Neuronal stem cell (in vitro differentiated cells): ENCODE measurements at regions not wholly inside any gene's neighbourhood (a gene's known extent, or its start where the extent isn't known, plus 50 kb on each side); places are given as distances from the start of the nearest gene placed in this dataset.

Experiments
- DNase-seq: peaks from one replicate; pipeline ENCODE4 v3.0.0-alpha.2; 2013; ENCODE audit warnings: low spot score
- H2AFZ ChIP-seq: one replicate; pipeline ENCODE4 v1.6.1; 2013; ENCODE audit warnings: mild to moderate bottlenecking, low read length, inconsistent platforms
- H2AK5ac ChIP-seq: 2 replicates; pipeline ENCODE4 v1.6.1; 2013; ENCODE audit warnings: low read depth, mild to moderate bottlenecking, inconsistent platforms, low read length, moderate library complexity, mixed read lengths
- H2BK120ac ChIP-seq: 2 replicates; pipeline ENCODE4 v1.6.1; 2013; ENCODE audit warnings: low read depth, mild to moderate bottlenecking, inconsistent platforms, low read length, moderate library complexity, mixed read lengths
- H2BK12ac ChIP-seq: one replicate; pipeline ENCODE4 v1.6.1; 2013; ENCODE audit warnings: low read length, inconsistent platforms
- H2BK15ac ChIP-seq: 2 replicates; pipeline ENCODE4 v1.6.1; 2013; ENCODE audit warnings: mild to moderate bottlenecking, low read length, inconsistent platforms, mixed read lengths
- H2BK5ac ChIP-seq: one replicate; pipeline ENCODE4 v1.6.1; 2013; ENCODE audit warnings: inconsistent platforms, mild to moderate bottlenecking, low read length, moderate library complexity
- H3K14ac ChIP-seq: one replicate; pipeline ENCODE4 v1.6.1; 2013; ENCODE audit warnings: low read length, inconsistent platforms
- H3K18ac ChIP-seq: 2 replicates; pipeline ENCODE4 v1.6.1; 2013; ENCODE audit warnings: low read length, inconsistent platforms
- H3K23ac ChIP-seq: 2 replicates; pipeline ENCODE4 v1.6.1; 2013; ENCODE audit warnings: low read depth, mild to moderate bottlenecking, mixed read lengths, low read length, inconsistent platforms; ENCODE audit not compliant: poor library complexity
- H3K27ac ChIP-seq: replicated peaks from 3 replicates; pipeline ENCODE4 v1.5.1; 2013; ENCODE audit warnings: low read length, inconsistent platforms
- H3K27me3 ChIP-seq, 3 experiments: 2 replicates each; pipeline ENCODE4 v1.6.1; 2013; ENCODE audit warnings: low read length in 3 of 3, mild to moderate bottlenecking in 2 of 3, inconsistent platforms in 1 of 3, low read depth in 1 of 3, mixed read lengths in 1 of 3, moderate library complexity in 1 of 3; ENCODE audit not compliant: control insufficient read depth in 3 of 3, insufficient read depth in 3 of 3
- H3K36me3 ChIP-seq, 2 donors: replicated peaks in 1 of 2; 2 replicates each; pipeline ENCODE4 v1.6.1; 2013; ENCODE audit warnings: low read length in 2 of 2; ENCODE audit not compliant: control insufficient read depth in 2 of 2, insufficient read depth in 2 of 2
- H3K4ac ChIP-seq: 2 replicates; pipeline ENCODE4 v1.6.1; 2013; ENCODE audit warnings: inconsistent platforms, mild to moderate bottlenecking, low read length, moderate library complexity
- H3K4me1 ChIP-seq, 2 donors: 1 replicate in 1 of 2; 2 replicates in 1 of 2; pipeline ENCODE4 v1.6.1; 2013; ENCODE audit warnings: low read length in 2 of 2, low read depth in 1 of 2; ENCODE audit not compliant: control insufficient read depth in 2 of 2, insufficient read depth in 1 of 2
- H3K4me2 ChIP-seq: one replicate; pipeline ENCODE4 v1.6.1; 2013; ENCODE audit warnings: mild to moderate bottlenecking, low read length, inconsistent platforms; ENCODE audit not compliant: insufficient read depth, poor library complexity, severe bottlenecking
- H3K4me3 ChIP-seq, 2 donors: 2 replicates each; pipeline ENCODE4 v1.5.1; 2013; ENCODE audit warnings: low read length in 2 of 2, mild to moderate bottlenecking in 2 of 2, inconsistent platforms in 1 of 2, moderate library complexity in 1 of 2
- H3K79me1 ChIP-seq: one replicate; pipeline ENCODE4 v1.6.1; 2013; ENCODE audit warnings: low read depth, mild to moderate bottlenecking, inconsistent platforms, low read length, moderate library complexity
- H3K9ac ChIP-seq: one replicate; pipeline ENCODE4 v1.6.1; 2013; ENCODE audit warnings: mild to moderate bottlenecking, low read depth, low read length, inconsistent platforms; ENCODE audit not compliant: poor library complexity
- H3K9me3 ChIP-seq, 2 donors: replicated peaks in 1 of 2; 2 replicates each; pipeline versions ENCODE3 to v1.6.1; 2013; ENCODE audit warnings: low read length in 2 of 2, mild to moderate bottlenecking in 2 of 2, inconsistent platforms in 1 of 2, low read depth in 1 of 2, mixed read lengths in 1 of 2, moderate library complexity in 1 of 2; ENCODE audit not compliant: control insufficient read depth in 2 of 2, insufficient read depth in 1 of 2
- H4K8ac ChIP-seq: one replicate; pipeline ENCODE4 v1.6.1; 2013; ENCODE audit warnings: low read depth, mild to moderate bottlenecking, inconsistent platforms, low read length, moderate library complexity
- H4K91ac ChIP-seq: one replicate; pipeline ENCODE4 v1.6.1; 2013; ENCODE audit warnings: low read length, low read depth, mild to moderate bottlenecking, inconsistent platforms; ENCODE audit not compliant: poor library complexity
- WGBS, 2 donors: extraction: QIAGEN DNeasy Blood & Tissue Kit; methylation state at CpG; one replicate each; pipeline ENCODE4 v1.1.7; 2013; ENCODE audit warnings: missing lambda C conversion rate in 2 of 2, mixed read lengths in 1 of 2; ENCODE audit not compliant: insufficient read length in 2 of 2, insufficient replicate concordance in 1 of 2; ENCODE audit errors: extremely low coverage in 2 of 2; 5-methylcytosine and 5-hydroxymethylcytosine counted together

DNA sequence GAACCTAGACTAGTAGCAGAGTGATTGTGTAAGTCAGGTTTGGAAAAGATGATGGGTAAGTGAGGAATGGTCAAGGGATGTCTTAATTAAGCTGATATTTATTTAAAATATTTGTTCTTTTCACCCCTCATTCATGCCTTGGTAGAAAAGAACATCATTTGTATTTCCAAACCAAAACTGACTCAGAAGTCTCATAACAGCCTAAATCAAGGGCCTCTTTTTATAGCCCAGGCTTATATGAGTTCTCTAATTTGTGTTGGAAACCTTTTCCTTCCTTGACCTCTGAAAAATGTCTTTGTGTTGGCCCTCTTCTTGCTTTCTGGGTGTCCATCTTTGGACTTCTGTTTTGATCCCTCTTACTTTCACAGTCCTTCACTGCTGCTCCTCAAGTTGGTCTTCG is 1428.2 kb downstream of the MRPL39 start:
- H3K79me1 ChIP-seq: no peaks in the 10 kb centered on the region
- no peaks in the 10 kb centered on the region for H3K4me1 ChIP-seq
- H3K4me3 ChIP-seq: no peak overlapping the region
- H2BK15ac ChIP-seq: no peak overlapping the region
- no CpG with 5 or more reads among the region's 1 CpG for WGBS, 2 donors
- no peak overlapping the region for H3K4ac ChIP-seq
- no peak overlapping the region for H3K23ac ChIP-seq
- H2BK12ac ChIP-seq: no peak overlapping the region
- H4K8ac ChIP-seq: no peak overlapping the region
- no peak overlapping the region for H2BK5ac ChIP-seq
- no peak overlapping the region for H3K9ac ChIP-seq
- no peak overlapping the region for H3K27ac ChIP-seq
- H3K14ac ChIP-seq: no peak overlapping the region
- no peak overlapping the region for H4K91ac ChIP-seq
- no peak overlapping the region for H3K4me2 ChIP-seq
- H2AK5ac ChIP-seq: no peak overlapping the region
- H3K27me3 ChIP-seq: no peaks in the 10 kb centered on the region
- DNase-seq: no peak
- H3K18ac ChIP-seq: no peak overlapping the region
- H2AFZ ChIP-seq: no peak overlapping the region
- no peaks in the 10 kb centered on the region for H3K36me3 ChIP-seq
- no peak overlapping the region for H2BK120ac ChIP-seq
- no peaks in the 10 kb centered on the region for H3K9me3 ChIP-seq

DNA sequence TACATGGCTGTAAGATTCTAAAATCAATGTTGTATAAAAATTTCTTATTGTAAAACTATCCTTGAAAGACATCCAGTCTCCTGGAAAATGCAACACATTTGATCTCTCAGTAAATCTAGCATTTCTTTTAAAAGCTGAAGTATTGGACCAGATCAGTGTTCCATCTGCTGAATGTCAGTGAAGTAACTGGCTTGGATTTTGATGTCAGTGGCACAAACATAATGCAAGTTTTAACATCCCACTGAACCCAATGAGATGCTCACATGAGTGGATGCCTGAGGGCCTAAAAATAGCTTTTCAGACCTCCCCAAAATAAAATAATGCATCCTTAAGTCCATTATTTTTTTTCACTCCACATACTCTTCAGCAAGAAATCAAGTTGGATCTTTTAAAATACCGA is 1432.2 kb downstream of the MRPL39 start:
- H3K9me3 ChIP-seq: no peaks in the 10 kb centered on the region
- H3K27ac ChIP-seq: no peak overlapping the region
- H2BK120ac ChIP-seq: no peak overlapping the region
- H4K91ac ChIP-seq: no peak overlapping the region
- no peak overlapping the region for H3K23ac ChIP-seq
- H3K4ac ChIP-seq: no peak overlapping the region
- H3K36me3 ChIP-seq: no peaks in the 10 kb centered on the region
- H3K4me3 ChIP-seq: no peak overlapping the region
- no peak overlapping the region for H2AFZ ChIP-seq
- no peak overlapping the region for H3K18ac ChIP-seq
- DNase-seq: no peak
- H3K4me1 ChIP-seq: no peaks in the 10 kb centered on the region
- H2AK5ac ChIP-seq: no peak overlapping the region
- no peak overlapping the region for H2BK5ac ChIP-seq
- H4K8ac ChIP-seq: no peak overlapping the region
- no CpG with 5 or more reads among the region's 1 CpG for WGBS, 2 donors
- no peak overlapping the region for H3K4me2 ChIP-seq
- H3K27me3 ChIP-seq: no peaks in the 10 kb centered on the region
- no peak overlapping the region for H2BK12ac ChIP-seq
- H2BK15ac ChIP-seq: no peak overlapping the region
- H3K9ac ChIP-seq: no peak overlapping the region
- no peak overlapping the region for H3K14ac ChIP-seq
- H3K79me1 ChIP-seq: no peaks in the 10 kb centered on the region

DNA sequence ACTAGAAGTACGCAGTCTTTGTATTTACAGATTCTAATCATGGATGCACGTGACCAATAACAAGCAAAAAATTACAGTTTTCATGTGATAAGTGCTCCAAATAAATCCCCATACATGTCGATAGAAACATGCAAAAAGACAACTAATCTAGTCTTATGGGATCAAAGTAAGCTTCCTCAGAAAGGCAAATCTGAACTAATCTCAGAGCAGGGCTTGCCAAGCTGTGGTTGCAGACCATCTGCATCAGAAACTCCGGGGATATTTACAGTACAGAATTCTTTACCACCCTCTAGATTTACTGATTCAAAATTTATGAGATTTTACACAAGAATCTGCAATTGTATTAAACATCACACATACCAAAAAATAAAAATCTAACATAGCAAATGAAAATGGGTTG is 1435.5 kb downstream of the MRPL39 start:
- WGBS, 2 donors: no CpG with 5 or more reads among the region's 4 CpGs
- Histone ChIP-seq H2BK120ac (no peak overlapping the region), H3K9ac (no peak overlapping the region), H3K36me3 (no peaks in the 10 kb centered on the region), H2BK12ac (no peak overlapping the region), H4K91ac (no peak overlapping the region), H4K8ac (no peak overlapping the region), H3K4ac (no peak overlapping the region), H2BK15ac (no peak overlapping the region), H2BK5ac (no peak overlapping the region), H3K27me3 (no peaks in the 10 kb centered on the region), H3K9me3 (no peaks in the 10 kb centered on the region), H3K4me2 (no peak overlapping the region), H3K14ac (no peak overlapping the region), H3K4me1 (no peaks in the 10 kb centered on the region), H2AFZ (no peak overlapping the region), H3K27ac (no peak overlapping the region), H3K79me1 (no peaks in the 10 kb centered on the region), H3K23ac (no peak overlapping the region), H3K18ac (no peak overlapping the region), H2AK5ac (no peak overlapping the region), H3K4me3 (no peak overlapping the region)
- DNase-seq: no peak

DNA sequence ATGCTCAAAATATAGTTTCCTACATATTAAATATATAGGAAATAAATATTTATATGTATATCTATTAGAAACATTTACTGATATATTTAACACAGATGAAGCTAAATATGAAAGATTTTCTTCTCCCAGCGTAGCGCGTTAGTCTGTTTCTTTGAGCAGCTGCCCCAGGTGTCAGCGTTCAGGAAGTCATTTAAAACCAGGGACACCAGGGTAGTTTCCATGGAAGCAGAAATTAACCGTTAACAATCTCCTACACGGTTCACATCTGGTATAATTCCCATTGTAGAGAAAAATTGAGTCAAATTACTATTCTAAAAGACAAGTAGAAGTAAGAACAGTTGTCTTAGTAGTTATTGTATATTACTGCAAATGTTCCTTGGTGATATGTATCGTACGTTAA is 1443.7 kb downstream of the MRPL39 start:
- no peak overlapping the region for H2AK5ac ChIP-seq
- H3K18ac ChIP-seq: no peak overlapping the region
- H3K23ac ChIP-seq: no peak overlapping the region
- H4K91ac ChIP-seq: no peak overlapping the region
- H2BK120ac ChIP-seq: no peak overlapping the region
- H3K36me3 ChIP-seq: no peaks in the 10 kb centered on the region
- H3K79me1 ChIP-seq: no peaks in the 10 kb centered on the region
- no peak overlapping the region for H3K9ac ChIP-seq
- DNase-seq: no peak
- H2BK12ac ChIP-seq: no peak overlapping the region
- no peak overlapping the region for H3K4me3 ChIP-seq
- H3K4ac ChIP-seq: no peak overlapping the region
- no peak overlapping the region for H3K14ac ChIP-seq
- H2BK5ac ChIP-seq: no peak overlapping the region
- no peak overlapping the region for H2AFZ ChIP-seq
- no peak overlapping the region for H3K4me2 ChIP-seq
- H3K27ac ChIP-seq: no peak overlapping the region
- no peaks in the 10 kb centered on the region for H3K9me3 ChIP-seq
- no peak overlapping the region for H4K8ac ChIP-seq
- H2BK15ac ChIP-seq: no peak overlapping the region
- WGBS, 2 donors: no CpG with 5 or more reads among the region's 8 CpGs
- no peaks in the 10 kb centered on the region for H3K27me3 ChIP-seq
- no peaks in the 10 kb centered on the region for H3K4me1 ChIP-seq
